NOMO-1 treated with DMSO at 0.1 percent for 48 hours (cell line): ENCODE measurements at regions not wholly inside any gene's neighbourhood (a gene's known extent, or its start where the extent isn't known, plus 50 kb on each side); places are given as distances from the start of the nearest gene placed in this dataset.
A peak's percentile ranks its signal among the peaks of the same experiment; 100 is the strongest.

Source experiments
- DNase-seq: peaks from one replicate; lab custom pipeline; 2025; ENCODE audit not compliant: unreplicated experiment; lab: John Stamatoyannopoulos, UW

DNA sequence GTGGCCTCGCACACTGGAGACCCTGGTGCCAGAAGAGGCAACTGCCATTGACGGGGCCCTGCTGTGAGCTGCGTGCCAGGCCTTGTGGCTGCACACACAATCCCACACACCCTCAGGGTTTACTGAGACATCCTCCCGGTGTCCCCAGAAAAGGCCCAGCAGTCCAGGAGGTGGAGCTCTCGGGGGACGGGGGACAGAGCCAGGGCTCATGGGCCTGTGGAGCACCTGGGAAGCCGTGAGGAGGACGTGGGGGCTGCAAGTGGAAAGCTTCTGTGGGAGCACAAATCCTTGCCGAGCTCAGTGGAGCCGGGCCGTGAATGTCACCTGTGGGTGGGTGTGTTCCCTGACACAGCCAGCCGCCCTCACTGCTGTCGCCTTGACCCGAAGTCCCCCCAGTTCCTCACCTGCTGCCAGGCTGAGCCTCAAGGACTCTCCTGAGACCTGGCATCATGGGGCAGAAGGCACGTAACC is 609.7 kb downstream of the TBC1D22A start:
- no peak for DNase-seq

DNA sequence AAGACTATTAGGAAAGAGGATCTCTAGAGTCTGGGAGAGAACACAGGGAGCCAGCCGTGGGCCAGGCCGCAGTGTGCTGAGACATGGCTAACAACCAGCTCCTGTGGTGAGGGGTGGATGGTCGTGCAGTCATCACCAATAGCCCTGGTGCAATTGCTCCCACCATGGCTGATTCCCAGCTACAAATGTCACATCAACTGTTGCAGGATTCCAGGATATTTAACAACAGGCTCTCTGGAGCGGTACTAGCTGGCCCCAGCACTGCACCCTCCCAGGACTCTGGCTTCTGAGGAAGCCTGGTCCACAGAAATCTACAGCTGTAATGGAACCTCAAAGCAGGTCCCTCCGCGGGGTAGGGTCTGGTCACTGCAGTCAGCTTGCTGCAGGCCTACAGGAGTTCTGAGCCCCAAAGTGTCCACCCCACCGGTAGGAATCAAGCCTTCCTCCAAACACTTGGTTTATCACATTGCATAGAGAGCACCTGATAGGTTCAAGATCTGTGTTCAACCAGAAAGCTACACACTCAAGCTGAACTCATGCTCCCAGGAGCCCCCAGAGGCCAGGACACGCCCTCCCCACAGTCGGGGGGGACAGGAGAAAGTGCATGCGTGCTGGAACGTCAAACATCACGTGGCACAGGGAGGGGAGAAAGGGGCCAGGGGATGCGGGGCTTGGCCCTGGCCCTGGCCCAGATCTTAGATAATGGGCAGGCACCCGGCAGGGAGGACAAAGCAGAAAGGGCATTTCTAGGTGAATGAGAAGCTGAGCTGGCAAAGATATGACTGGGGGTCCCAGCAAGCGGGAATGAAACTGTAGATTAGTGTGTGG is 609.0 kb downstream of the TBC1D22A start:
- no peak for DNase-seq

DNA sequence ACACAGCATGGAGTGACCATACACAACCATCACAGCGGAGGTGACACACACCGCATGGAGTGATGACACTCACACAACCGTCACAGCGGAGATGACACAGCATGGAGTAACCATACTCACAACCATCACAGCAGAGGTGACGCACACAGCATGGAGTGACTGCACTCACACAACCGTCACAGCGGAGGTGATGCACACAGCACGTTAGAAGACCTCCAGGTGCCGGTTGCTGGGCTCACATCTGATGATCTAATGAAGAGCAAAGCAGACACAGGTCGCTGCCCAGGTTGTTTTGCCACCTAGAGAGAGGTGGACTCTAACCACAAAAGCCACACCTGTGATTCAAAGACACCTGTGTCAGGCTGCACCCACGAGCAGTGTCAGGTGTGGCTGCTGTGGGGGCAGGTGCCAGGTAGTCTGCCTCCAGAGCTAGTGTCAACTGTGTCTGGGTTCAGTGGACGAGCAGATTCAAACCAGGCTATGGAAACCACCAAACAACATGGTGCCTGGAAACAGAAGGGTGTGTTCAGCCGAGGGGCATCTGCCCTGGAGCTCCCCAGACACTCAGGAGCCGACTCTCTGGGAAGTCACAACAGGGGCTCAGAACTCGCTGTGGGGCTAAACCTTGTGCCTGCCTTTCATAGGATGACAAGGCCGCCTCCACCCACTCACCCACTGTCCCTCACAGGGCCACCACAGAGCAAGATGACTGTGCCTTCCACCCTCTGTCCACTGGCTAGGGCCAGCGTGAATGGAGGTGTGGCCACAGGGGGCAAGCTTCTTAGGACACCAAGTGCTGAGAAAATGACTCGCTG is 608.2 kb downstream of the TBC1D22A start:
- DNase-seq: no peak

DNA sequence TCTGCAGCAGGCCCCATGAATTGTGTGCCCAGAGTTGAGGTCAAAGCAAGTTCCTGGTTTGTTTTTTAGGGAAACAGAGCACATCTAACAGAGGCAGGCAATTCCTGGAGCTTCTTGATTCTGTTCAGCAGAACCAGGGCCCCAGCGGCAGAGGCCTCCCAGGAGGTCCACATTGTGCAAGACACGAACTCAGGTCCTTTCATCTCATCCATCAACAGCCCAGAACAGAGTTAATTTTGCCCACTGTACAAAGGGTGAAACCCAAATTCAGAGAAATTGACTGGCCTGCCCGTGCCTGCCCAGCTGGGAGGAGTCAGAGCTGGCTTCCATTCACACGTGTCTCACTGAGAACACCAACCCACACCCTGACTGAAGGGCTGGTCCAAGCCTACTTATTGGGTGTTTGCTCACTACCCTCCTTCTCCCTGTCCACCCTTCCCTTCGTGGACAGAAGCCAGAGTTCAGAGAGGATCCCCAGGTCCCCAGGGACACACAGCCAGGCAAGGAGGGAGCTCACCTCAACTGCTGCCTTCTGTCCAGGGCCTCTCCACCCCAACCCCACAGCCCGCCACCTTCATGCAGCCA is 607.1 kb downstream of the TBC1D22A start:
- DNase-seq: no peak

DNA sequence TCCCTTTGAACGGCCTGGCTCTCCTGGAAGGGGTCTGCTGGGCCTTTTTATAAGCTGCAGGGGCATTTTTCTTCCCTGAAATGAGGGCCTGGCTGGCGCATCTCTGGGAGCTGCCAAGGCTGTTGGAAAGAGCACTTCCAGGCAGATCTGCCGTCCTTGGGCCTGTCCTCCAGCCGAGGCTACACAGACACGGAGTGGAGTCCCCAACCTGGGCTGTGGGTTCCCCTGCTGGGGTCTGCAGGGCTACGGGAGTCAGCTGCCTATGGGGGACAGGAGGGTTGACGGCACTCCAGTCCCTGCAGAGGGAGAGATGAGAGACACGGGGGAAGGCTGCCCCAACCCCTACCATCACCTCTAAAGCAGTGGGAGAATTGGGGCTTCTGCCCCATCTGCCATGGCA is 606.6 kb downstream of the TBC1D22A start:
- no peak for DNase-seq

DNA sequence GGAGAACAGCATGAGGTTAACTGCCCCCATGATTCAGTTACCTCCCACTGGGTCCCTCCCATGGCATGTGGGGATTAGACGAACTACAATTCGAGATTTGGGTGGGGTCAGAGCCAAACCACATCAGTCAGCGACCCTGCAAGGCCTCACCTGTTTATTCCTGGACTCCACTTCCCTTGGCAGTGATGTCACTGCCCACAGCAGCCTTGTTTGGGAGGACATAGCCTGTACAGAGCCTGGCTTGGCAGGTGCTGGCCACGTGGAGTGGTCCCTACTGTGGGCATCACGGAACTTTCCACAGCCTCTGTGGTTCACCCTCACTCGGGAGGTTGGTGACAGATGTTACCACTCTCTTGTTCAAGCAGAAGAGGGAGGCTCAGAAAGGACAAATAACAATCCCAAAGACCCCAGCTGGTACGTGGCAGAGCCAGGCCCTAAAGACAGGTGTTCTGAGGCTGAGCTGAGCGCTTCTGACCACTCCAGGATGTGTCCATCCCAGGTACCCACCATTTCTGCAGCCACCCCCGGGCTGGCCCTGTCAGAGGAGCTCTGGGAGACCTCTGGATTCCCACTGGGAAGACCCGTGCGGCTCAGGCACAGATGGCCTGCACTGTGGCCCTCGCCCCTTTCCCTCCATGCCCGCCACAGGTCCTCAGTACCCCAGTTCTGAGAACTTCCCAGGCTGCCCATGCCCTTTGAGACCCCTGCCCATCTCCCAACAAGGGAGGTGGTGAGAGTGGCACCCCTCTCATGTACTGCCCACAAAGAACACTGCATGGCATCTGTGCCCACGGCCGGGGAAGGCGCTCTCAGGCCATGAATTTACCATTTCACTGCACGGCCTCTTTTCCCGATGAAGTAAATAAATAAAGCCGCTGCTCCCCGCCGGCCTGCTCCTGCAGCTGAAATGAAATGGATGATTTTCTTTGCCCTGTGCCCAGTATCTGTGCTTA is 605.8 kb downstream of the TBC1D22A start:
- no peak for DNase-seq

DNA sequence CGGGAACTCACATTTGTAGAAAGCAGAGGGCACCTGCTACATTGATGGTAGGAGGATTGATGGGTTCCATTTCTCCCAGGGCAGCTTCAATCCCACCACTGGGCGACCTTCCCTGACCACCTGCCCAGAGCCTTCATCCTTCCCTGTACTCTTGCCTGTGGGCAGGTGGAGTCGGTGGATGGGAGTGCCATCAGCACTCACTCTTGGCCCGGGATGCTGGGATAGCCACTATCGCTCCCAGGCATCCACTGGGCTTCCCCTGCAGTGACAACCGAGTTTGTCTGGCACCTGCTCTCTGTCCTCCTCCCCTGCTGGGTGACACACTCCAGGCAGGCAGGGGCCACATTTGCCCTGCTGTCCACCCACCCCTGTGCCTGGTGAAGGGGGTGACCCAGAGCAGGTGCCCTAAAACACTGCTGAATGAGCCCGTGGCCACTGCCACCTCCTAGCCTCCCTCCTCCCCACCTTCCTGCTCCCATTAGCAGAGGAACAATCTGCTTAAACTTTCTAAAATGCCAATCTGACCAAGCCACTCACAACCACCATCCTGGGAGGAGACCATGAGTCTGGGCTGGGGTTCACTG is 604.7 kb downstream of the TBC1D22A start:
- DNase-seq: no peak

DNA sequence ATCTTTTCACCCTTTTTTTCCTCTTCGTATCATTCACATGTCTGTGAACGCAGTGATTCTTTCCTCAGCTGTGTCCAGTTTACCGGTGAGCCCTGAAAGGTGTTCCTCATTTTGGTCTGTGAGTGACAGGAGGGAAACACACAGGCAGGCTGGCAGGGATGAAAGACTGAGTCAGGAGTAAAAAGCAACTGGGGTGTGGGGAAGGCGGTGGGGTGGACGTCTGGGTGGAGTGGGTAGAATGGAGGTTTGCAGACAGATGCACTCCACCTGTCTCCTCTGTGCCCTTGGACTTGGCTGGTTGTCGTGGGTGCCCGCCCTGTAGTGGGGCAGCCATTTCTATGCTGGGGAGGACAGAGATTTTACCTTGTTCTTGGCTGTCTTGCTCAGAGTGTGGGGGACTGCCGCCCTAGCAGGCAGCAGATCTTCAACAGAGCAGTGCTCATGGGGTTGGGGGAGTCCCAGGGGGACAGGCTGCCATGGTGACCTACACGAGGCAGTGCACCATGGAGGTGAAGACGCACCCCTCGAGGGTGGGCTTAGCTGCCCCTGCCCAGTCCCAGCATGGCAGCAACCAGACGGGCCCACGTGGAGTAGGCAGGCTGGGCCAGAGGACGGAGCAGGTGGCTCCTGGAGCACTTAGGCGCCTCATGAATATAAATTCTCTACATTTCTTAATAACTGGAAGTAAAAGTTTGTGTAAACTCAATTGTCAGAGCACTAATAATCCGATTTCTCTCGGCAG is 603.7 kb downstream of the TBC1D22A start:
- no peak for DNase-seq

DNA sequence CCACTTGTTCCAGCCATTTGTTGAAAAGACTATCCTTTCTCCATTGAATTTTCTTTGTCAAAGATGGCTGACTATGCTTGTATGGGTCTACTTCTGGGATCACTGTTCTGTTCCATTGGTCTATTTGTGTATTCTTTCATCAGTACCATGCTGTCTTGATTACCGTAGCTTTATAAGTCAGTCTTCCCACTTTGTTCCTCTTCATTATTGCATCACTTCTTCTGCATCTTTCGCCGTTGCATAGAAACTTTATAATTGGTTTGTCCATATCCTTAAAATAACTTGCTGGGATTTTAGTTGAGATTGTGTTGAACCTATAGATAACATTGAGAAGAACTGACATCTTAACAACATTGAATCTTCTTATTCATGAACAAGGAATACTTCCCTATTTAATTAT is 598.8 kb downstream of the TBC1D22A start:
- no peak for DNase-seq

DNA sequence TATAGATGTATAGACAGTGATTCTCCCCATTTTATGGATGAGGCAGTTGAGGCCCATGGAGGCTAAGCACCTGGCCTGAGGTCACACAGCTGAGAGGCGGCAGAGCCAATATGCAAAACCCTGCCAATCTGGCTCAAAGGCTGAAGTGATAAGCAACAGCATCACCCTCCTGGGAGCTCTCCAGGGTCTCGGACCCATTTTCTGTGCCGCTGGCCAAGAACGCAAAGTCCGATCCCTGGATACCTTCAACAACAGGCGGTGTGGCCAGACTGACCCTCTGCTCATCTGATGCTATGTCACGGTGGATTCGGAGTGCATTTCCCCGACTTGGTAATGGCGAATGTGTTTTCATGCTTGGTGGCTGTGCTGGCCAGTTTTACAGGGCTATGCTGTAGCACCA is 595.0 kb downstream of the TBC1D22A start:
- DNase-seq: no peak

DNA sequence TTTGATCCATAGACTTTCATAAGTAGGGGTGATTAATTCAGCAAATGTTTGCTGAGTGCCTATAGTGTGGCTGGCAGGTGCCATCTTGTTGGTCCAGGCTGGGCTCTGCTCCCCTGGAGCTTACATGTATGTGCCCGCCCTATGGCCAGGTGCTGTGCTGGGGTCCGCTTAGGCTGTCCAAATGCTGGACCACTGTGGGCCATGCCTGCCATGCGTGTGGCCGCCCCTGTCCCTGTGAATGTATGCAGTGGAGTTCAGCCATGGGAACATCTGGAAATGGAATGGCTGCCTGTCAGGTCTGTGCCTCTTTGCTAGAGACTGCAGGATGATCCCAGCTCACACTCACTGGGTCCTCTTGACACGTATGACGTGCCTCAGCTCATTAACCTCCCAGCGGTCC is 594.6 kb downstream of the TBC1D22A start:
- no peak for DNase-seq

DNA sequence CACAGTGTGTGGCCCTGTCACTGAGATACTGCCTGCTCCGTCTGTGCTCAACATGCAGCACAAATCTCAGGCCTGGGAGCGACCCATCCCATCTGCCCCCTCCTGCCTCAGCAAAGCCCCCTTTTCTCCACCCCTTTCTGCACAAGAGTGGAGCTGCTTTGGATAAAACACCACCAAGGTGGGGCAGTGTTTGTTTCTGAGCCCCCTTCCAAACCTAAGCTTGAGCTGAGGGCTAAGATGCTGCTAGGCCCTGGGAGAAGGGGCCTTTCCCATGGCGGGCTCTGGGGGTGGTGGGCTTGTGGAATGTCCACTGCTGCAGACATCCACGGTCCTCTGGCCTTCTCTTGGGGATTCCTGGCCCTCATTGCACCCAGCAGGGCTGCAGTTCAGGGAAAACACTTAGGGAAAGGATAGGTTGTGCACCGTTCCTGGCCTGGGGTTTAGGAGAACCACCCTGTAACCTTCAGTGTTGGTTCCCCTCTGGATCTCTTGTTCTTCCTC is 594.1 kb downstream of the TBC1D22A start:
- no peak for DNase-seq

DNA sequence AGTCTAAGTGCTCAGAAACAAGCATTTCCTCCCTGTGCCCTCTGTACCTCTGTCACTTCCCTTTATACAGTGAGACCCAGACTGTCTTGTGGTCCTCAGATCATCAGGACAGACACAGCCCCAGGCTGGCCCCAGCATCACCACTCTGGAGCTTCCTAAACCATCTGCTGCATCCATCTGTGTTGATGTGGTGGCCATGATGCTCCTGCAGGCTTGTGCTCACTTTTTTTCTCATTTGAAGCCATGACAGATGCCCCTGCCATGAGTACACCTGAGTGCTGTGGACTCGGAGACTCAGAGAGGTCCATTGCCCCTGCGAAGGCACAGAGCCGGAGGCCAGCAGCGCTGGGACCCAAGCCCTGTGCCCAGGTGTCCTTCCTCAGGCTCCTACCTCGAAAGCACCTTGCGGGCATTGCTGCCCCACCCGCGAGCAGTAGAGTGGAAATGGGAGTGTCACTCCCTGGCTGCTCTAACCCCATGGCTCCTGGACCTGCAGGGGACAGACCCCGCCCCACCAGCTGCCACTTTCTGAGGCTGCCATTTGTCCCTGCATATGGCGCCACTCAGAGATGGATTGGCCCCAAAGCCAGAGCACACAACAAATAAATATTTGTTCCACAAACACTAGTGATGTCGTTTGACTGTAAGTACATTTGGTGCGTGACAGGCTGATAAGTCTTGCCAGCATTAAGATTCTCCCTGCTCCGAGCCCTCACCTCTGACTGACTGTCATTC is 593.5 kb downstream of the TBC1D22A start:
- peak; percentile 19 for DNase-seq

DNA sequence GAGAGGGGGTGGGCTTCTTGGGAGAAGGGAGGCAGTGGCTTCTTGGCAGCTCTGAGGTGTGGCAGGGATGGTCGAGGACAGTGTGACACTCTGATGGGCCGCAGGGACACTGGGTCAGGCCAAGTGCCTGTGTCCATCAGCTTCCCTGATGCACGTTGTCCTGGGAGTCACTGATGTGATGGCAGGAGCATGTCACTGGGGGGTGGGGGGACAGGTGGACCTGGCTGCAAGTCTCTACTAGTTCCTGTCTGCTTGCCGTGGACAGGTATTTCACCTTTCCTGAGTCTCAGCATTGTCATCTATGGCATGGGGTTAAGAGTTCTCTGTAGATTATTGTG is 592.9 kb downstream of the TBC1D22A start:
- DNase-seq: no peak

DNA sequence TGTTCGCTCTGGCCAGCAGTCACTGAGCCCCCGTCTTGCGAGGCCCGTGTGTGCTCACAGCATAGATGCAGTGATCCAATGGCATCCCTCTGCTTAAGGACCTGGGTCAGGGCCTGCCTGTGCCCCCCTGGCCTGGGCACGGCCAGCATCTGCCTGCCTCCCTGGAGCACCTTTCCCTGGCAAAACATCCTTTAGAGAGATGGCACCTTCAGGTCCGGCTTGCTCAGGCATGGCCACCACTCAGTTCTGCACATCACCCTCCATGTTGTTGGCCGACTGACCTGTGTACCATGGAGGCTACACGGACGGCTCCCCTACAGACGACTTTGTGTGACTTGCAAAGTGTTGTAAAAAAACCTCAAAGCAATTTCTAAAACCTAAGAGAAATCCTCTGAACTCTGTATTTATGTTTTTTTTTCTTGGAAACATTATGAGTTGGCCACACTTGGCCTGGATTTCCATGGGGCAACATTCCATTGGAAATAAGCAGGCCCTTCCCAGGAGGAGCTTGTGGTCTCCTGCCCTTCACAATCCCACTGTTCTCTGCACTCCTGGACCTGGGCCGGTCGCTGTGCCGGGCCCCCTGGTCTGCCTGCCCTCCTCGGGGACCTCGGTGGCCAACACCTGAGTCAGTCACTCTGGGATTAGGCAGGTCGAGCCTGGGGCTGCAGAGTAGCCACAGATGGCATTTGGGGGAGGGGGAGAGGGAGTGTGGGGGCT is 592.4 kb downstream of the TBC1D22A start:
- DNase-seq: no peak

DNA sequence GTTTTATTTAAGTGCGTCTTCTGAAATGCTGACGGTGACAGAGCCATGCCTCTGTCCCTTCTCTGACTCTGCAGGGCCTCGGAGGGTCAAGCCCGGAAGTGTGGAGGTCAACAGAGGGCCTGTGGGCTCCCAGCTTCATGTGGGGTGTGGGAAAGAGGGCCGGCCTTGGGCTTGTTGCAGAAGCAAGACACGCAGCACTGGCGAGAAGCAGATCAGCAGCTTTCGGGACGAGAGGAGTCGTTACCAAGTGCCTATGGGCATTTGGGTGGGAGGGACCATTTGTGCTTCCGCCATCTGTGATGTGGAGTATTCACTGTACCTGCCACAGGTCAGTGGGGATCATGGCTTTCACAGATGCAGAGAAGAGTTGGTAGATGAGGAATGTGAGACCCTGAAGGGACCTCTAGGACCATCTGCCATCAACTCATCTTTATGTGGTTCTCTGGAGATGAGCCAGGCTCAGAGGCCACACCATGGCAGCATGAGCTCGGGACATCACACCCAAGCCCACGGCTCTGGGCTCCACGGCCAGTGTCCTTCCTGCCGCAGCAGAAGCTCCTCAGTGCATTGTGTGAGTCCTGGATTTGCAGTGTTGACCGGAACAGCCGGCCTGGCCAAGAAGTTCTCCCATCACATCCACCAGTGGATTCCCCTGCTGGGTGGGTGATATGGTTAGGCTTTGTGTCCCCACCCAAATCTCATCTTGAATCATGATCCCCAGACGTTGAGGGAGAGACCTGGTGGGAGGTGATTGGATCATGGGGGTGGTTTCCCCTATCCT is 590.7 kb downstream of the TBC1D22A start:
- no peak for DNase-seq

DNA sequence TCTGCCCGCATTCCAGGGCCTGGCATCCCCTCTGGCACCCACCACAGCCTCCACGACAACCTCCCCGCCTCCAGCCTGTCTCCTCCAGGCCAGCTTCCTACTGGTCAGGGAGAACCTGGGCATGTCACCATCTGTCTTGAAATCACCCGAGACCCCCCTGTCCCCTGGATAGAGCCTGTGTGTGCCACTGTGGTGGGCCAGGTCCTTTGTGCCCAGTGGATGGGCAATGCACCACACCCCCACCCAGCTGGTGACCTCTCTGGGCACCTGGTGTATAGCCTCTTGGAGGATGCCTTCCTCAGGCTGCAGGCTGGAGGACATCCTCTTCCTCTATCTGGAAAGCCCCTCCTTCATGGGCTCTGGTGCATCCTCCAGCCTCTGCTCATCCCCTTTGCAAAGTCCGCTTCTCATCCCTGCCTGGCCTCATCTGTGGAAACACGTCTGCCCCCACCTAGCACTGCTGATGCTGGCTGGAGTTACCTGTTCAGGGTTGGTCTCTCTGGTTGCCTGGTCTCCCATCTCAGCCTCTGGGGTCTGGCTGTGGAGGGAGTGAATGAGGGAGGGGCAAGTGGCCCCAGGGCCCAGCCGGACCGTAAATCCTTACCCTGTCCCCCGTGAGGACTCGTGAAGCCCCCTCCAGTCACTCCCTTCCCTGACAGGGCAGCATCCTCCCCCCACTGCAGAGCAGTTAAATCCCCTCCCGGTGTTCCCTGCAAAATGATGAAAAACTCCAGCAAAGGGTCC is 589.6 kb downstream of the TBC1D22A start:
- DNase-seq: no peak
